GM19397 (cell line): ENCODE measurements at regions not wholly inside any gene's neighbourhood (a gene's known extent, or its start where the extent isn't known, plus 50 kb on each side); places are given as distances from the start of the nearest gene placed in this dataset.

Source experiments
- ATAC-seq: cut with Tn5 transposase; IDR thresholded peaks from one replicate; pipeline ENCODE4 v1.9.1; 2021; ENCODE audit warnings: mild to moderate bottlenecking, moderate library complexity; ENCODE audit not compliant: unreplicated experiment

DNA sequence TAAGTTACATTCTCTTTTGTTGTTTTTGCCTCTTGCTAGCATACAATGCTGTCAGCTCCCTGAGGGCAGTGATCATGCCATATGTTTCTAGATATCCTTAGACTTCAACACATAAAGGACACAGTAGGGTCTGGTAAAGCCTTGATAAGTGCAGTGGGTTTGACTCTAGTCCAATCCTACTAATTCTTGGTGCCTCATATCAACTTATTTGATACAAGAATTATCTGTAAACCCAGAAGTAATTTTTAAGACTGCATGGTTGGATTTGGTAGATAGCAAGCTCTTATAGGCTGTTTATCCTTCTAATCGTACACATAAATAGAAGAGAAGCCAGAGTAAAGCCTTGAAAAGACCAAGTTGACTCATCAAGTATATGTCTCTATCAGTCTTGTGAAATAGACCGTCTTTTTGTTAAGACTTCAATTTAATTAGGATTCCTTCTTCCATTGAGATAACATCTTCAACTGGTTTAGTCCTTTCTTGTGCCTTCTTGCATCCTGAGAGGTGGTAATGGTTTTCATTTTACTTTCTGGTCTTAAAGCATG, 265.6 kb upstream of the CDIN1 start:
- no peak for ATAC-seq

DNA sequence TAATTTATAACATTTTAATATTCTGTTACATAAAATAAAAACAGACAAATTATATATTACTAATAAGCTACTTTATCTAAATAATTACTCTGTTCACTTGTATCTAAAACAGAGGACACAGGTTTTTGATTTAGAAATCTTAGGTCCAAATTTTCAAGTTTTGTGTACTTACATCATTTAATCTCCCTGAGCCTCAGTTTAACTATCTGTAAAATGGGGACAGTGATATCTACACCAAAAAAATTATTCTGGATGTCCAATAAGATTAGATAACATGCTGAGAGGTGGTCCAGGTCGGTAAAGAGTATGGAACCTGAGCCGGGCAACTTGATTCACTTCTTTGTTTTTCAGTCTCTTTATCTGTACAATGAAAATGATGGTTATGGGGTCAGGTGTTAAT, 263.8 kb upstream of the CDIN1 start:
- ATAC-seq, result no peak

DNA sequence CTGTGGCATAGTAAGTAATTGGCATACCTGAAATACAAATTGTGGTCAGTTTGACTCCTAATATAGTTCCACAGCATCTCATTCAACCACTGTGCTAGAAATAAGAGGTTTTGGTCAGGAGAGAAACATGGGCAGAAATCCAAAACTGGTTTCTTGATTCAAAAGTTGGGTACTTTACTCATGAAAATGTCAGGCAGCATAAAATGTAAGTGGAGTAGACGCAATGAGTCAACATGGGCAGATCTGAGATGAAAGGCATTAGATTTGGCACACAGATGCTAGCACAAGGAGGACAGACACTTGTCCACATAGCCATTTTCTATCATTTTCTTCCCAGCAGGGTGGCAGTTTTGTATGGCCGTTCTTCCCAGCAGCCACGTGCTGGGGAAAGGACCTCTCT, 255.8 kb upstream of the CDIN1 start:
- no peak for ATAC-seq

DNA sequence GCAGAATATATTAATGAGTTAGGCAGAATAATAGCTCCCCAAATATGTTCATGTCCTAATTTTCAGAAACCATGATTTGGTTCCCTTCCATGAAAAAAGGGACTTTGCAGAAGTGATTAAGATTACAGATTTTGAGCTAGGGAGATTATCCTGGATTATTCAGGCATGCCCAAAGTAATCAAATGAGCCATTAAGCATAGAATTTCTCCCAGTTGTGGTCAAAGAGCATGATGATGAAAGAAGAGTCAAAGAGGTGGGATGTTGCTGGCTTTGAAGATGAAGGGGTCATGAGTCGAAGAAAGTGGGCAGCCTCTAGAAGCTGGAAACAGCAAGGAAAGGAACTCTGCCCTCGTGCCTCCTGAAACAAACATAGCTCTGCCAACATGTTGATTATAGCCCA, 254.2 kb upstream of the CDIN1 start:
- ATAC-seq, result no peak

DNA sequence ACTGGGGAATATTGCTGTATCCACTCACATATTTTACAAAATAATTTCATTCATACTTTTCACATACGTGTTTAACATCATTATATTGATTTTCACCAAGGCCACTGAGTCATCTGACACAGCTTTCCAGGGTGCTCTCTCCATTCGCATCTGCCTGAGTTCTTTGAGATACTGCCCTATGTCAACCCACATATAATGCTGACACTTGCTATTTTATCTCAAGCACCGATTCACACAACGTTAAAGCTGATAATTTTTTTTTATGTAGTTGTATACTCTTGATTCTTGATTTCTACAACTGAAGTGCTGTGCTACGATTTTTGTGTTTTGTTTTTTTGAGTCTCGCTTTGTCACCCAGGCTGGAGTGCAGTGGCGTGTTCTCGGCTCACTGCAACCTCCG, 249.8 kb upstream of the CDIN1 start:
- no peak for ATAC-seq

DNA sequence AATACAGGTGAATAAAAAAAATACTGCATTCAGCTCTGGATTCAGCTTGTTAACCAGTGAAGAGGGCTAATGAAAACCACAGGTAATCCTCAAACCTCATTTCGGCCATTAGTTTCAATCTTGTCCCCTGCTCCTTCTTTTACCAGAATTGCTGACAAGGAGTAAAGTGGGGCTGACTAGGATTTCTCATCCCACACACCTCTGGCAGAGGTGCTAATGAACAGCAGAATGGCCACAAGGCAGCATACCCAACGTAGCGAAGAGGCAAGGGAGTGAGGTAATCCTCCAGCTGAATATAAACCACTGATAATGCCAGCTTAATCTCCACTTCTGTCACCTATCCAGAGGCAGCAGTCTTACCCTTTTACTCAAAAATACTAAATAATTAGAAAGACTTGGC, 248.8 kb upstream of the CDIN1 start:
- ATAC-seq, result no peak

DNA sequence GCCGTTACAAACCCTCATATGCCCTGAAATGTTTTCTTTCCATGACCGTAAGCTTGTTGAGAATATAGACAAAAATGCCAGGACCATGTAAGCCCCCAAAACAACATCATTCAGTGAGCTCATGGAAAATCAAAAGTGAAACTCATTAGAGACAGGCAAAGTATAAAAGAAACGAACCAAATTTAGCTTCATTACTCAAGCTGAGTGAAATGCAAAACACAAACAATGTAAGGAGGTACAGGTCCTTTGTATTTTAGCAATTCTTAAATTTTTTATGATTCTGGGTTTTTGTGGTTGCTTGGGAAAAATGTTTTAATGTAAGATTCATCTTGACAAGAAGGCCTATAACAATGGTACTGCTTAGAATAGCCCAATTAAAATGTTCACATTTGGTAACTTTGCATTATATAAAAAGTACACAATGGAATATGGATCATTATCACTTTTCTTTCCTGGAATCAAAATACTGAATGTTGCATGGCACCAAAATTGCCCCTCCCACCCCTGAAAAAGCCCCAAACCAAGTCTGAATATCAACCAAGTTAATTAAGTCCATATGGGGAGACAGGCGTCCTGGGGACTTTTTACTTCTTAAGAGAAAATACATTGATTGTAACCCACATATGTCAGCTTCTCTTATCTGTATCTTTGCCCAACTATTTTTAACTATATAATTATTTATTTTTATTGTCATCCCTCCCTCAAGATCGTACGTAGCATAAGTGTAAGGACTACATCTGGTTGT, 247.7 kb upstream of the CDIN1 start:
- no peak for ATAC-seq

DNA sequence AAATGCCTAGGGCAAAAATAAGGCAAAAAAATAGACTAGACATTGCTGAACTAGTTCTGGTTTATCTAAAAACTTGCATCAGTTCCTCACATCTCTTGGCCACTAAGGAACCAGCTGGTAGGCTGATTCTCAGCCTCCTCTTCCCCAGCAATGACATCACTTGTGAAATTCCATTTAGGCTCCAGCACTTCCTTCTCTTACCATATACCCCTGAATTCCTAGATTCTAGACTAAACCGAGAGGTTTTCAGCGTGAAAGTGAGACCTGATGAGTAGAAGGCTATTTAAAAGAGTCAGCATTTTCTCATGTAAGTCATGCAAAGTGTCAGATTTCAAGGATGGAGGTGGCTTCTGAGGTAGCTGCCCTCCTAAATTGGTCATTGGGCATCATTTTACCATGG, 247.1 kb upstream of the CDIN1 start:
- ATAC-seq, result no peak

DNA sequence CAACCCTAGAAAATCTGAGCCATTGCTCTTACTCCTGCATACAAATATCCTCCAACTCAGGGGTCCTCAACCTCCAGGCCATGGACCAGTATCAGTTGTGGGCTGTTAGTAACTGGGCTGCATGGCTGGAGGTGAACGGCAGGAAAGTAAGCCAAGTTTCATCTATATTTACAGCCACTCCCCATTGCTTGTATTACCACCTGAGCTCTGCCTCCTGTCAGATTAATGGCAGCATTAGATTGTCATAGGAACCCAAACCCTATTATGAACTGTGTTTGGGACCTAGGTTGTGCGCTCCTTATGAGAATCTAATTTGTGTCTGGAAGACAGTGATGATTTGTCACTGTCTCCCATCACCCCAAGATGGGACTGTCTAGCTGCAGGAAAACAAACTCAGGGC, 246.5 kb upstream of the CDIN1 start:
- ATAC-seq, result no peak

DNA sequence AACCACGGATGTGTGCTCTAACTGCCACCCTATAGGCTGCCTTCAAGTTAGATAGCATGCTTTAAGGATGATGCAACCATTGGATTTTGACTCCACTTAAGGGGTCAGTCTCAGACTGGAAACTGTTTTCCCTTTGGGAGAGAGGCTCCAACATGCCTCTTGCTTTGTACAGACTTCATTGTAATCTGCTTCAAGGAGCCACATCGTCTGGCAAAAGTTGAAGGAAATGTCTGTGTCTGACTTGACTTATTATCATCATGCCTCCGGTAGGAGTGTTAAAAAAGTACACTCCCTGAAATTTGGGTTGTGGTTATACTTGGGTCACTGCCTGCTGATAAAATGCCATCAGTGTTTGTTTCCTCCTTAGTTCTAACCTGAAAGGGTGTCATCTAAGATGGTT, 245.4 kb upstream of the CDIN1 start:
- ATAC-seq, result no peak

DNA sequence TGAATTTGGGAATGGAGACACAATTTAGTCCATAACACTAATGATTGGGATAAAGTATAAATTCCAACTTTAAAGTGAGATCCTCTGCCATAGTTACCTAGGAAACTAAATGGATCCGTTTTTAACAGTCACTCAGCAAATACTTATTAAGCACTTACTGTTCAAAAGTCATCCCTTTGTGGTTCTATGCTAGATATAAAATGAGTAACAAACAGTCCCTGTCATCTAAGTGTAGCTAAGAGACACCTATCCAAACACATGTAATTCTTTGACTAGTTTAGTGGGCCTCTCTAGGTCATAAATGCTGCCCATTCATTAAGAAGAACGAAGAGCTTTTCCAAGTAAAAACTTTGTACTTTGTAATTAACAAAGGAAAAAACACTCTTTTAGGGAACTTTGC, 244.2 kb upstream of the CDIN1 start:
- ATAC-seq, result no peak

DNA sequence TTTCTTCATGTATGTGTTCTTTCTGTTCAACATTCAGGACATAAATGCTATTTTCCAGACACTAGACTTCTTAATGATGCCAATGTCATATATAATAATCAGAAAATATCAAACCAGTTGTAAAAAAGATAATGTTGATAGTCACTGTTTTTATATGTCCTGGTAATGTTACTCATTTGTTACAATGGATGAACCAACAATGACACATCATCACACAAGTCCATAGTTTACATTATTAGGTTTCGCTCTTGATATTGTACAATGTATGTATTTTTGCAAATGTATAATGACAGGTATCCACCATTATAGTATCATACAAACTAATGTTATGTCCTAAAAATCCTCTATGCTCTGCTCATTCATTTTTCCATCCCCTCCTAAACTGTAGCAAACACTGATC, 243.8 kb upstream of the CDIN1 start:
- no peak for ATAC-seq

DNA sequence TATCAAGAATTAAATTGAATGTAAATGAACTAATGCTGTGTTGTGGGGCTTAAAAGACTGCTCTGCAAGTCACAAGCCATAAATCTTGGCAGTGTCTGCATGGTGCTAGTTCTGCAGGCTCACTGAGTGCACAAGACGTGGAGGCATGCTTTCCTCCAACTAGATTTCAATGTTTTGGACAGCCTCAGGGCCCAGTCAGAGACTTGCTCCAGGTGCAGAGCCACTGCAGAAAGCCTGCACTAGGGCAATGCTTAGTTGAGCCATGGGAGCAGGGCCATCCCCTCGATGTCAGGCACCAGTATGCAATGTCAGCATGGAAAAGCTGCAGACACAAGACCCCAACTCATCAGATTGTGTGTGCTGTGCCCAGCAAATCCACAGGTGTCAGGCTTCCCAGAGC, 234.5 kb upstream of the CDIN1 start:
- ATAC-seq, result no peak

DNA sequence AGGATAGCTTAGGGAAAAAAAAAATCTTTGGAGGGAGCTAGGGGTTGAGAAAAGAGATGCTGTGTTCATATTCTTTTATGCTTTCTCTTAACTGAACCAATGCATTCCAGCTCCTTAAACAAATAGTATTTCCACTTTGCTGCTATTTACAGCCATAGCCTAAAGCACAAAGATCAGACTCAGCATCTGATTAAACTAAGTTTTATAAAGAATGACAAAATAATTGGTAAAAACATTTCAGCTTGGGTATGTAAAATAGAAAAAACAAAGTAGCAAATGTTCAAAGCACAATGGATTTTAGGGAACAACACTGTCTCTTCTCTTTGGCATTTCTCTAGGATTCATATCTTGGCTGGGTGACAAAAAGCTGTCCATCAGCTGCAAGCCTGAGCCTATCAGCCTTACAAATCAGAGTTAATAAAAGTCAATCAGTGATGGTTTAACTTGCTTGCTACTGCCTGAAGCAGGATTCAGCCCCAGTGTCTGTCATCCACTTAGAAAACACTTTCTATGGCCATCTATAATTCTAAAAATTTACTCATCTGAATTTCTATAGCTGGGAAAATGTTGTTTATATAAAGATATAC, 232.1 kb upstream of the CDIN1 start:
- ATAC-seq, result no peak

DNA sequence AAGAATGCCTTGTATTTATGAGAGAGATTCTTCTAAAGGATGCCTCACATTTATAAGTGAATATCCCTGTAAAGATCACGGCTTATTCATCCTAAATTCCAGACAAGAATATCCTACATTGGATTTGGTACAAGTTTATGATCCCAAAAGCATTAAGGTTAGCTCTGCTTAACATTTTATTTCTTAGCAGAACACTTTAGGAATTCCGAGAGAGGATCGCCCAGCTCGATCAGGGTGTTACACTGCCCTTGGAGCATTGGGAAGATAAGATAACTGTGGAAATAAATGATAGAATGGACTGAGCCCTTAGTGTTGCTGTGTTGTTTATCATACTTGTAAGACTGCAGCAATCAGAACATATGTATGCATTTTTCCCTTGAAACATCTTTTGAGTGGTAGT, 223.0 kb upstream of the CDIN1 start:
- no peak for ATAC-seq

DNA sequence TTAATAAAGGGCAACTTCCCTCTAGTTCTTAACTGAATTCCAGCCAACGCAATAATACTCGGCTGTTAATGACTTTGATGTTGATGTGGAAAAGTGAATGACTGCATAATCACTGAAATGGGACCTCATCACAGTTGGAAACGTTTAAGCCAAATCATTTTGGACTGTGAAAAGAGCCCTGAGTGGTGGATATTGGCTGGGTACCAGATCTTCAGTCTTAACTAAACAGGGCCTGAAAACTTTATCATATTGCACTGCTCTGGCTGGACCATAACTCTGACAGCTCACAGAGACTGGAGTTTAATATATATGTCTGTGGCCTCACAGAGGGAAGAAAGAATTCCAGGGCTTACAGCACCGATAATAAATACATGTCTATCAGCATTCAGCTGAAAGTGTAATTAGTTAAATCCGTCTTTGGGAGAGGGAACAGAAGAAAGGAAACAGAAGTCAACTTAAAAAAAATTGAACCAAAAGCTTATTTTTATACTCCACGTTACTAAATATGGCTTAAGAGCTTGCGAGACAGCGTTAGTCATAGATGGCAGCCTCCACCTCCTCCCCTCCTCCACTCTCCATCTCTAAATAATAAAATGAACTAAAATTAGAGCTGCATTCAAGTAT, 222.3 kb upstream of the CDIN1 start:
- ATAC-seq, result no peak

DNA sequence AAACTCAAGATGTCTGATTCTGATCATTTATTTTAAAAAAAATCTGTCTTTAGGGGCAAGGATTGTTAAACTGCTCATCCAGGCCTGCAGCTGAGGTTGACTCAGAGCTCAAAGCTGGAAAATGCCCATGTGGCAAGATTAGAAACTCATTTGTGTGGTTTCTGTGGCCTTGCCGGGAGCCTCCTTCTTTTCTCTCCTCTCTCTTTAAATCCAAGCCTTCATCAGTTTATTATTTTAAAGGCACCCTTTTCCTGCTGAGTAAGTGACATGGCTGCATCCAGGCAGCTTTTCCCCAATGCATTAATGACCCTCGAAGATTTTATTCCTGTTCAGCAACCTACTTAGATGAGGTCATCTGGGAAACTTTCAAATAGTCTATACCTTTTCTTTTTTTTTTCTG, 221.3 kb upstream of the CDIN1 start:
- ATAC-seq, result no peak

DNA sequence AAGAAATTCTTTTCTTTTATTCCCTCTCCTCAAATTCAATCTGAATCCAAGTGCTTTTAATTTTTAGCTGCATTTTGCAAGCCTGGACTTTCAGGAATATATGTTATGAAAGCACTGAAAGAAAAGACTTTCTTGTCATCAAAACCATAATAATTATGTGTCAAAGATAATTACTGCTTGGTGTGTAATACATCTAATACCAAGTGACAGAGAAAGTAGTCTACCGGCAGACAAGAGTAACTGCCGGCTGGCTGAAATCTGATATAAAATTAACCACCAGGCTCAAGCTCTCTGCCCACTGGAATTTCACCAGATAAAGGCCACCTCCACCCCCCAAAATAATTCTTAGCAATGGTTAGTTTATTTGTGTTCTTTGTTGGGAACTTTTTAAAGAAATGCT, 220.9 kb upstream of the CDIN1 start:
- ATAC-seq, result no peak

DNA sequence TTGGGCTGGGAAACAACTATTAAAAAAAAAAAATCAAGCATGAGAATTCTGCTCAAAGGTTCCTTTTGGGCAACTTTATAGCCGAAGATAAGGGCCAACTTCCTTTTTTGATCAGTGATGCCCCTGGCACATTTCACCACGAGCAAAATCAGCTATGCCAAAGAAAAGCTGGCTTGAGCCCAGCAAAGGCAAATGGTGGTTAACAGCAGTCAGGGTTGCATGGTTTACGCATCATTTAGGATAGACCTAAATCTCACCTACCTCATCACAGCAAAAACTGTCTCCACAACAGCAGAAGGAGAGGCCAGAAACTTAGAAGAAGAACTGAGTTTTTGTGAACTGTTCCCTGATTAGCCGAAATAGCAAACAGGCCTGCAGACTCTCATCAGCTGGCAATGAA, 220.1 kb upstream of the CDIN1 start:
- no peak for ATAC-seq

DNA sequence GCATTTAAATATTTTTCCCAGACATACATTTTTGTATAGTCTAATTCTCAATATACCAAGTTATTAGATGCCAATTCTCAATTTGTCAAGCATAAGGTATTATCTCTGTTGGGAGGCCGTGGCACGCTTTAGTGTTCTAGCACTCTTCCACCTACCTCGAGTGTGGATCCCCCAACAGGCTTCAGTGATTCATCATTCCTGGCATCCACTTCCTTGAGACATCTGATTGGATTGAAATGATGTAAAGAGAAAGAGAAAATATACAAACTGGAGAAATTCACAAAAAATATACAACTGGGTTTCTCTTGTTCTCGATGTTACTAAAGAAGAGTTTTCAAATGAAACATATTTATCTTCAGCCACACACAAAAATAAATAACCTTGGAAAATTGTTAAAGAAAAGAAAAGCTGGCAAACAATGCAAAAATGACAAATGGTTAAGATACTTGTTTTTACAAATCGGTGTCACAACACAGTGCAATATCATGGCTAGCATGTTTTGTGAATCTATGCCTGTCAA, 218.0 kb upstream of the CDIN1 start:
- no peak for ATAC-seq

DNA sequence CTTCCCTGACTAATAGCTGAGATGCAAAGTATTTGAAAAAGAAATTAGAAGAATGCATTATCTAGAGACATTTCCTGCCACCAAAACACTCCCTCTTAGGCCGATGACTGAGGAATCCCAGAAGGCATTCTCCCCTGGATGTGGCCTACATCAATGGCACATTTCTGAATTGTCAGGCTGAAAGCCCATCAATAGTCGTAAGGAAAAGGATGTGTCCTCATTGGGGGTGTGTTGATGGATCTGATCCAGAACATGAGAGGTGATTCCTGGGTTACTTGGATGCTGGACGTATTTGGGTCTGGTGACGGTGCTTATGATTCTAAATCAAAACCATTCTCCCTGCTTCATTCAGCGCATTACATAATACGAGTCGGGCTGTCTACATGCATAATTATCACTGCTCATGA, 216.9 kb upstream of the CDIN1 start:
- no peak for ATAC-seq

DNA sequence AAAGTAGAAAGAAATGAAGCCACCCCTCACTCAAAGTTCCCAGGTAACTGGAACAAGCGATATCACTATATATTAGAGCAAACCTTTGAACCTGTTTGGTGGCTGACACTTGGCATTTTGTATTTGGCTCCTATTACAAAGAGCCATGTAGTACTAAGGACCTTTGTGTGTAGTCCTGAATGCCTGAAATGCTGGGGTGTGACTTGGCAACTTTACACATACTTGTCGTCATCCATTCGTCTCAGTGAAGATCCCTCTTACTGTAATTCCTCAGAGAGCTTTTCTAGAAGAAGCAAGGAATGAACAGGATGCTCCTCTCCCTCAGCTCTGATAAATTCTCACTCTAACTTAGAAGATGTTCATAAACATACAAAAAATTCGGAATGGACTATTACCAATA, 216.1 kb upstream of the CDIN1 start:
- ATAC-seq, result no peak
